Frontal cortex (tissue), 3 donors: ENCODE measurements at regions not wholly inside any gene's neighbourhood (a gene's known extent, or its start where the extent isn't known, plus 50 kb on each side); places are given as distances from the start of the nearest gene placed in this dataset.

Source experiments
- DNase-seq, 2 donors: peaks; one replicate each; pipeline ENCODE4 v3.0.0; 2012; ENCODE audit warnings: low spot score in 2 of 2
- FAIRE-seq: peaks from 2 replicates; lab custom pipeline; 2012; peaks lifted over from hg19 to GRCh38; lab: Jason Lieb, UNC
- donor health status: control.
- donor health status: control.
- donor health status: control.

DNA sequence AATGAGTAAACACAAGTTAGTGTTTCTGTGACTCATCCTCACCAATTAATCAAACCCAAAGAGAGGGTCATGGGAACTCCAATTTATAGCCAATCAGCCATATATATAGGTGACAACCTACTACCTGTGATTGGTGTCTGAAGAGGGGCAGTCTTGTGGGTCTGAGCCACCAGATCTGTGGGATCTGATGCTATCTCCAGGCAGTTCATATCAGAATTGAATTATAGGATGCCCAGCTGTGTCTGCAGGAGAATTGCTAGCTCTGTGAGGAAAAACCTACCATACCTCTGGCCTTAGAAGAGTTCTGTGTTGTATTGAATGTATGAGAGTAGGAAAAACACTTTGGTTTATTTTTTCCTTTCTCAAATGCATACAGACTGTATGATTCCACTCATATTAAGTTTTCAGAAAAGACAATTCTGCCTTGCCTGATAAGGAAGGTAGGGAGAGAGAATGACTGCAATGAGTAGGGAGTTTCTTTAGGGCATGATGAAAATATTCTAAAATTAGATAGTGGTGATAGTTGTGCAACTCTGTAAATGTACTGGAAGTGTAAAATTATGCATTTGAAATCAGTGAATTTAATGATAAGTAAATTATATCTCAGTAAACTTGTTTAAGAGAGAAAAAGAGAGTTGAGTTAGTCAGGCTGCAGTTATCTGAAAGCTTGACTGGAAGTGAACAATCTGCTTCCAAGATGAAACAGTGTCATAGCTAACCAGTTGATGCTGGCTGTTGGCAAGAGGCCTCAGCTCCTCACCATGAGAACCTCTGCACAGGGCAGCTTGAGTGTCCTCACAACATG lies 274.9 kb downstream of the AUH start:
- no peak for FAIRE-seq
- DNase-seq: no peak

DNA sequence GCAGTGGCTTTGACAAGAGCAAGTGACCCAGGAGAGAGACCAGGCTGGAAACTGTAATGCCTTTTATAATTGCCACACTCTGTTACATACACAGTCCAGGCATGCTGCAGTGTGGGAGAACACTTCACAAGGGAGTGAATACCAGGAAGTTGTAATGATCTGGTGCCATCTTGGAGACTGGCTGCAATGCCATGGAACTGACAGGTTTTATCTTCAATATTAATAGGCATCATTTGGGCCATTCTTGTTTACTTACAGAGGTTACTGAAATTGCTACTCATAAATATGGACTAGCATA lies 274.3 kb downstream of the AUH start:
- no peak for DNase-seq
- FAIRE-seq: no peak

DNA sequence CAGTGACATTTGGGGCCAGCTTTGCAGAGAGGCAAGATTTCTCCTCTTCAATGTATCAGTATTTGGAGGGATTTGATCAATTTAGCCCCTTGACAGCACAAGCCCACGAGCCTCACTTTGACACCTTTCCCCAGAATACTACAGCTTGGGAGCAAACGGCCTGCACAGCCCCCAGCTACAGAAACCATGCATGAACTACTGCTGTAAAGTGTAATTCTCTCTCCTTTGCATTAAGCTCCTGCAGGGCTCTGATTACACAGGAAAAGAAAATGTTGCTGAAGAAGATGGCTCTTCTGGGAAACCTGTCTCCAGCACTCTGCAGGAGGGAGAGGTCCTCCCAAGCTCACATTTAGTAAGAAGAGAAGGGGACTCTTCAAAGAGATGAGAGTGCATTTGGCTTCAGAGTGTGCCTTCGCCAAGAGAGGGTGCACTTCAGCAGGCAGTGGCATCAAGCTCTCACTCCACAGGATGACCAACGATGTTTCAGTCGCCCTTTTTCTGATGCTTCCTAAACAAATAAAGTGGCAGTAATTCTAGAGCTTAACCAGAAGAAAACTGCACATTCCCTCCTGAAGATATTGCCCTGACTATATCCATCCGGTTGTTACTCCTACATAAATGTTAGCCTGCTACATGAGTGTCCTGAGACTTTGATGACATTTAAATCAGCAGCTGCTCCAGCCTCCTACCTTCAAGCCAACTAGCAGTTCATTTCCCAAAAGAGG lies 272.2 kb downstream of the AUH start:
- FAIRE-seq (no peak), DNase-seq (no peak)

DNA sequence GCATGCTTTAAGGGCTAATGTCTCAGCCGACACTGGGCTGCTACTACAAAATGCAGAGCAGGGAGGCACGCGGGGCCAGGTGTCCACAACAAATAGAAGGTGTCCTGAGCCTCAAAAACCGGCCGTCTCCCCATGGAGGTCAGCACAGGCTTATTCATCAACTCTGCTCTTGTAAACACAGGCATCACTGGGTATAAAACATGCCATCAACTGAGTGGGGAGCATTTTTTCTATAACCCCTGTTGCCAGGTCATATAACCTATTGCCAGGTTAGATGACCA lies 271.6 kb downstream of the AUH start:
- no peak for FAIRE-seq
- no peak for DNase-seq

- FAIRE-seq (no peak), DNase-seq (no peak)
Observed at GRCh38 chr9:91092214-91092613, 269.5 kb downstream of the AUH start.

DNA sequence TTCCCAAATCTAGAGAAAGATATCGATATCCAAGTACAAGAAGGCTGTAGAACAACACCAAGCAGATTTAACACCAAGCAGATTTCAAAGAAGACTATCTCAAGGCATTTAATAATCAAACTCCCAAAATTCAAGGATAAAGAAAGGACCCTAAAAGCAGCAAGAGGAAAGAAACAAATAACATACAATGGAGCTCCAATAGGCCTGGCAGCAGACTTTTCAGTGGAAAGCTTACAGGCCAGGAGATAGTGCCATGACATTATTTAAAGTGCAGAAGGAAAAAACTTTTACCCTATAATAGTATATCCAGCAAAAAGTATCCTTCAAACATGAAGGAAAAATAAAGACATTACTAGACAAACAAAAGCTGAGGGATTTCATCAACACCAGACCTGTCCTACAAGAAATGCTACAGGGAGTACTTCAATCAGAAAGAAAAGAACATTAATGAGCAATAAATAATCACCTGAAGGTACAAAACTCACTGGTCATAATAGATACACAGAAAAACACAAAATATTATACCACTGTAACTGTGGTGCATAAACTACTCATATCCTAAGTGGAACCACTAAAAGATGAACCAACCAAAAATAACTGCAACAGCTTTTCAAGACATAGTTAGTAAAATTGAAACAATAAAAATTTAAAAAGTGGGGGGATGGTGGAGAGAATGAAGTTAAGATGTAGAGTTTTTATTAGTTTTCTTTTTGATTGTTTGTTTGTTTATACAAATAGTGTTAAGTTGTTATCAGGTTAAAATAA lies 267.2 kb downstream of the AUH start:
- DNase-seq: no peak
- no peak for FAIRE-seq

GRCh38 chr9:91098203-91098850 lies 263.4 kb downstream of the AUH start:
- no peak for FAIRE-seq
- no peak for DNase-seq

DNA sequence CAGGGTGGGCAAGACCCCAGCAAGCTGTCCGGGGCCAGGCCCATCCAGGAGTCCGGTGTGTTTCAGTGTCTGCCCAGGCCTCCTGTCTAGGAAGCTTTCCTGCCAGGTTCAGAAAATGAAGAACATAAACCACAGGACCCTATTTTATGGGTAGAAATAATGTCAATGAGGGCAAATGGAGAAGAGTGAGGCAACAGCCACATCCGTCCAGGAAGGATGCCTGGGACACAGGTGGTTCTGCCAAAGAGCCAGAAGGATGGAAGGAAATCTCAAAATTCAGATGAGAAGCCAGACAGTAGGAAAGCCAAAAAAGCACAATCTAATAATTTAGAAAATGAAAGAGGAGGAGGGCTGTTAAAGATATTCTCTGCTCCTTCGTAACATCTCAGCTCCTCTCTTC lies 262.3 kb downstream of the AUH start:
- FAIRE-seq: no peak
- DNase-seq: no peak

DNA sequence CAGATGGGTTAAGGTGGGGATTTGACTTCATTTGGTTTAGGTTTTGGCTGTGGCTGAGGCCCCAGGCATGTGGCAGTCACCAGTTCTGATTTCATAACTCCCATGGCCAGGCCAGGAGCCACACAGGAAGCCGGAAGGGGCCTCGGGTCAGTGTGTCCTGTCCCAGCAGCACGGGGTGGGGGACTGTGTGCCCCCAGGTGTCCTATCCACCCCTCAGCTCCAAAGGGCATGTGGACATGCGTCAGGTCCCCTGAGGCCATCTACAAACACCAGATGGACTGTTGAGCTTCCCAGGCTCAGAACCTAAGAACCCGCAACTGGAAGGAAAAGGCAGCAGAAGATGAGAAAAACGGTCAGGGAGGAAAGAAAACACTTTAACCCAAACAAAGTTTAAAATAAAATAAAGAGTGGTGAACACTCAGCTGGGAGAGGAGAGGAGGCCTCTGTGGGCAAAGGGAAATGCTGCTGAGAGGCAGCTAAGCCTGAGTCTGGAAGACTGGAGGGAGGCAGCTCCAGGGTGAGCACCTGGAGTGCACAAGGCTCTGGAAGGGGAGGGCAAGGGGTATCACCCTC lies 260.8 kb downstream of the AUH start:
- FAIRE-seq: no peak

GRCh38 chr9:91101611-91102168 lies 260.0 kb downstream of the AUH start:
- DNase-seq: no peak
- FAIRE-seq: no peak

More for the DNA sequence above, 260.8 kb downstream of the AUH start:
- DNase-seq: no peak

DNA sequence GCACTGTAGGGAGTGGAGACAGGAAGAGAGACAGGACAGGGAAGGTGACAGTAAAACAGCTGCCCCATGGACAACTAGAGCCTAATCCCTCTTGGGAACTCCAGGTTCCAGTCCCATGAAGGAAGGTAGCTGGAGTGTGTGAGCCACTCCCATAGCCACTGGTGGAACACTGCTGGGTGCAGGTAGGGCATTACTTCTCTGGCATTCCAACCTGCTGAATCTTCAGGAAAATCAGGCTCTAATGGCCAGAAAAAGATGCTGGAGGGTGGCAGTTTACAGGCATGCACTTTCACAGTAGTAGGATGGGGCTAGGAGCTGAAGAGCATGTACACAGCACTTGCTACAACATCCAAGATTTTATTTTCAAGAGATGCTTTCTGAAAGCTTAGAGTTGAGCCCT lies 259.4 kb downstream of the AUH start:
- no peak for DNase-seq
- FAIRE-seq: no peak

DNA sequence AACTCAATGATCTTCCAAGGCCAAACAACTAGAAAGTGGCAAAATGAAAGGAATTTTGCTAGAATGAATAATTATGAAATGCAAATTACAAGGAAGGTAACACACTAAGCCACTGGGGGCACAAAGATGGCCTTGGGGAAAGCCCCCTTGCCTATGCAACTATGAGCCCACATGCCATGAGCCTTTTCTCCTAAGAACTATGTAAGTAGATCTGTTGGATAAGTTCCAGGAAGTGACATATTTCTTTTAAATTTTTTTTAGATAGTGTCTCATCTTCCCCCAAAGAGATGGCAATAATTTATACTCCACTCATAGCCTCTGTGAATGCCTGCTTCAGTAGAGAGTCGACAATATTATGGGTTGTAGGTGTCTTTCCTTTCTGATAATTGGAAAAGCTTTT lies 257.8 kb downstream of the AUH start:
- DNase-seq: no peak
- no peak for FAIRE-seq

GRCh38 chr9:91106415-91107081 lies 255.2 kb downstream of the AUH start:
- DNase-seq (no peak), FAIRE-seq (no peak)

GRCh38 chr9:91111226-91111625 lies 250.5 kb downstream of the AUH start:
- no peak for DNase-seq
- no peak for FAIRE-seq

GRCh38 chr9:91111876-91112275 lies 249.8 kb downstream of the AUH start:
- DNase-seq (no peak), FAIRE-seq (no peak)

DNA sequence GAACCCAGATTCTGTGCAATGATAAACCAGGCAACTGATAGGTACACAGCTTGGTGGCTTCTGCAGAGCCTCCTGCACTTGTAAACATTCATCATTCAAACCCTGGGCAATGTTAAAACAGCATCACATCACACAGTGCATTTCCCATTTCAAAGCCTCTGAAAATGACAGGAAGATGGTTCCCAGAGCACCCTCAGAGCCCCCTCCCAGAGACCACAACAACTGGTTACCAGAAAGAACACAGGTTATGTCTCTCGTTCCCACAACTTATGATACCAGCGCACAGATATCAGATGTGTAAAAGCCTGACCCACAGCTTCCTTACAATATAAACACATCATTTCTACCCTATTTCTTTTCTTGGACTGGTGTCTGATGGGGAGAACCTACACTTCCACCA lies 248.7 kb downstream of the AUH start:
- DNase-seq: no peak
- FAIRE-seq: no peak

DNA sequence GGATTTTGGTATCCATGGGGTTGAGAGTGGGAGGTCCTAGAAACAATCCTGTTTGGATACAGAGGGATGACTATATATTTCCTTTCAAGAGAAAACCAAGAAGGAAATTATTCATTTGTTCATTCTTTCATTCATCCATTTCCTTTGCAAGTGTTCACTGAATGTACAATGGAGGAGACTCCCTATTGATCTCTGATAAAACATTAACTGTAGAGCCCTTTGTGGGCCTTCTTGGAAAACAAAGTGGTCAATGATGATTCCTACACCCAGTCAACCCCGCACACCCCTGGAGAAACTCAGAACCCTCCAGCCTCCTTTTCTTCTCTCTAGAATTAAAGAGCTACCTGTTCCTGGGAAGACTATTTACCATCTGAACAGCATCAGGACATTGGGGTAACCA lies 247.3 kb downstream of the AUH start:
- DNase-seq (no peak), FAIRE-seq (no peak)

DNA sequence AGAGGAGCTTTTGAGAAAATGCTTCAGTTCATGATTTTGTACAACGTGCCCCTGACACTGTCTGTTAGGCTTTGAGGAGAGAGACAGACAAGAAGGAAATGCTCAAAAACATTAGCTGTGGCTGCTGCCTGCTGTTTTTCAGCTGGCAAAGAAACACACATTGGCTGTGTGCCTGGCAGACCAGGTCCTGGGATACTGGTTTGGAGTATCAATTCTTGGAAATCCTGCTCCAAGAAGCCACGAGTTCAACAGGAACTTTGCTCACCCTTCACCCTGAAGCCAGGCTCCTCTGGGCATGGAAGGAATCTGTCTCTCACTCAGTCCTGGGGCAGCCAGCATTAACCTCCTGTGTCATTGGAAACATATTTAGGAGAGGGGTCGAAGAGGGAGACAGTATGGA lies 245.5 kb downstream of the AUH start:
- no peak for DNase-seq

GRCh38 chr9:91116711-91117110 lies 245.0 kb downstream of the AUH start:
- FAIRE-seq (no peak), DNase-seq (no peak)

More for the DNA sequence above, 245.5 kb downstream of the AUH start:
- no peak for FAIRE-seq

- no peak for DNase-seq
- FAIRE-seq: no peak
Observed at GRCh38 chr9:91117474-91117891, 244.2 kb downstream of the AUH start.
